H9 (cell line): ENCODE measurements at regions not wholly inside any gene's neighbourhood (a gene's known extent, or its start where the extent isn't known, plus 50 kb on each side); places are given as distances from the start of the nearest gene placed in this dataset.

Experiments used
- DNase-seq: peaks from one replicate; pipeline ENCODE4 v3.0.0-alpha.2; 2017
- H2AFZ ChIP-seq: one replicate; pipeline ENCODE4 v1.6.1; 2013; ENCODE audit warnings: mild to moderate bottlenecking, low read length, control low read depth, moderate library complexity
- H2AK5ac ChIP-seq: 2 replicates; pipeline ENCODE4 v1.6.1; 2013; ENCODE audit warnings: low read length, control low read depth, mixed read lengths; ENCODE audit not compliant: insufficient read length
- H2BK120ac ChIP-seq: one replicate; pipeline ENCODE4 v1.6.1; 2013; ENCODE audit warnings: low read depth, mild to moderate bottlenecking, low read length, control low read depth, inconsistent platforms; ENCODE audit not compliant: poor library complexity, severe bottlenecking
- H2BK12ac ChIP-seq: 2 replicates; pipeline ENCODE4 v1.6.1; 2013; ENCODE audit warnings: low read length, control low read depth, mixed read lengths, low read depth; ENCODE audit not compliant: insufficient read length
- H2BK15ac ChIP-seq: 2 replicates; pipeline ENCODE4 v1.6.1; 2013; ENCODE audit warnings: low read depth, low read length, control low read depth
- H2BK20ac ChIP-seq: one replicate; pipeline ENCODE4 v1.6.1; 2013; ENCODE audit warnings: low read depth, mild to moderate bottlenecking, low read length, control low read depth, inconsistent platforms; ENCODE audit not compliant: poor library complexity, severe bottlenecking
- H2BK5ac ChIP-seq: 2 replicates; pipeline ENCODE4 v1.6.1; 2013; ENCODE audit warnings: low read length, control low read depth, mixed read lengths; ENCODE audit not compliant: insufficient read length
- H3K14ac ChIP-seq: 2 replicates; pipeline ENCODE4 v1.6.1; 2013; ENCODE audit warnings: low read length, control low read depth; ENCODE audit not compliant: insufficient read depth
- H3K18ac ChIP-seq: 2 replicates; pipeline ENCODE4 v1.6.1; 2013; ENCODE audit warnings: low read depth, mild to moderate bottlenecking, mixed read lengths, low read length, control low read depth; ENCODE audit not compliant: insufficient read length
- H3K23ac ChIP-seq: 2 replicates; pipeline ENCODE4 v1.6.1; 2013; ENCODE audit warnings: low read length, control low read depth, mixed read lengths, low read depth; ENCODE audit not compliant: insufficient read length
- H3K23me2 ChIP-seq: 2 replicates; pipeline ENCODE4 v1.6.1; 2013; ENCODE audit warnings: low read depth, mild to moderate bottlenecking, mixed read lengths, low read length, control low read depth; ENCODE audit not compliant: insufficient read length, poor library complexity, severe bottlenecking
- H3K27ac ChIP-seq: 2 replicates; pipeline ENCODE4 v1.5.1; 2013; ENCODE audit warnings: low read length, control low read depth, mixed read lengths, low read depth; ENCODE audit not compliant: insufficient read length
- H3K27me3 ChIP-seq: 2 replicates; pipeline ENCODE4 v1.6.1; 2013; ENCODE audit warnings: low read length, control low read depth, inconsistent platforms; ENCODE audit not compliant: insufficient read depth
- H3K4ac ChIP-seq: 2 replicates; pipeline ENCODE4 v1.6.1; 2013; ENCODE audit warnings: low read depth, mild to moderate bottlenecking, control low read depth, inconsistent platforms, low read length, moderate library complexity
- H3K4me1 ChIP-seq: 2 replicates; pipeline ENCODE4 v1.6.1; 2013; ENCODE audit warnings: low read length, control low read depth, inconsistent platforms; ENCODE audit not compliant: insufficient read depth
- H3K4me2 ChIP-seq: 2 replicates; pipeline ENCODE4 v1.6.1; 2013; ENCODE audit warnings: low read length, control low read depth, mixed read lengths; ENCODE audit not compliant: insufficient read length, insufficient read depth
- H3K56ac ChIP-seq: 2 replicates; pipeline ENCODE4 v1.6.1; 2013; ENCODE audit warnings: low read depth, mild to moderate bottlenecking, mixed read lengths, low read length, control low read depth; ENCODE audit not compliant: insufficient read length
- H3K79me1 ChIP-seq: 2 replicates; pipeline ENCODE4 v1.6.1; 2013; ENCODE audit warnings: low read depth, mild to moderate bottlenecking, moderate library complexity, low read length, control low read depth, inconsistent platforms; ENCODE audit not compliant: insufficient read depth, poor library complexity, severe bottlenecking
- H3K79me2 ChIP-seq: 2 replicates; pipeline ENCODE4 v1.6.1; 2013; ENCODE audit warnings: low read length, control low read depth, inconsistent platforms; ENCODE audit not compliant: insufficient read depth
- H3K9ac ChIP-seq: 2 replicates; pipeline ENCODE4 v1.6.1; 2013; ENCODE audit warnings: low read length, control low read depth, mixed read lengths; ENCODE audit not compliant: insufficient read length; ENCODE audit errors: extremely low read depth
- H3K9me3 ChIP-seq: one replicate; pipeline ENCODE4 v1.6.1; 2013; ENCODE audit warnings: low read depth, low read length, inconsistent platforms; ENCODE audit not compliant: control insufficient read depth
- H3T11ph ChIP-seq: one replicate; pipeline ENCODE4 v1.6.1; 2013; ENCODE audit warnings: mild to moderate bottlenecking, low read length, control low read depth, inconsistent platforms
- H4K20me1 ChIP-seq: one replicate; pipeline ENCODE4 v1.6.1; 2013; ENCODE audit not compliant: control insufficient read depth, insufficient read length, insufficient read depth
- H4K5ac ChIP-seq: 2 replicates; pipeline ENCODE4 v1.6.1; 2013; ENCODE audit warnings: low read depth, mild to moderate bottlenecking, mixed read lengths, low read length, control low read depth; ENCODE audit not compliant: insufficient read length
- H4K8ac ChIP-seq: replicated peaks from 2 replicates; pipeline ENCODE4 v1.6.1; 2013; ENCODE audit warnings: low read length, control low read depth, mixed read lengths, low read depth; ENCODE audit not compliant: insufficient read length
- H4K91ac ChIP-seq: 2 replicates; pipeline ENCODE4 v1.6.1; 2013; ENCODE audit warnings: low read depth, mild to moderate bottlenecking, moderate library complexity, mixed read lengths, low read length, control low read depth; ENCODE audit not compliant: insufficient read length
- H3K27ac Mint-ChIP-seq, 3 experiments: 2 replicates in 2 of 3; 3 replicates in 1 of 3; pipeline ENCODE4 v1.8.0; 2020 to 2021; ENCODE audit warnings: mixed read lengths in 3 of 3, mild to moderate bottlenecking in 1 of 3, moderate library complexity in 1 of 3
- H3K27me3 Mint-ChIP-seq: 2 replicates; pipeline ENCODE4 v1.8.0; 2021; ENCODE audit warnings: low read depth, mild to moderate bottlenecking, moderate library complexity, mixed read lengths
- H3K36me3 Mint-ChIP-seq, 3 experiments: 2 replicates in 2 of 3; 3 replicates in 1 of 3; pipeline ENCODE4 v1.8.0; 2020 to 2021; ENCODE audit warnings: low read depth in 3 of 3, mixed read lengths in 3 of 3; ENCODE audit not compliant: insufficient read depth in 1 of 3
- H3K4me1 Mint-ChIP-seq, 2 experiments: 2 replicates each; pipeline ENCODE4 v1.8.0; 2020; ENCODE audit warnings: mixed read lengths in 2 of 2
- H3K4me3 Mint-ChIP-seq, 2 experiments: 2 replicates in 1 of 2; 3 replicates in 1 of 2; pipeline ENCODE4 v1.8.0; 2020 to 2021; ENCODE audit warnings: mild to moderate bottlenecking in 2 of 2, mixed read lengths in 2 of 2, moderate library complexity in 1 of 2
- H3K9me3 Mint-ChIP-seq, 2 experiments: 2 replicates in 1 of 2; 3 replicates in 1 of 2; pipeline ENCODE4 v1.8.0; 2020; ENCODE audit warnings: mild to moderate bottlenecking in 2 of 2, mixed read lengths in 2 of 2, moderate library complexity in 1 of 2
- TF ChIP-seq, protein P1 (sequence below): fragments of 200-600 bp; sonication (generic); conservative IDR thresholded peaks from 3 replicates; pipeline ENCODE4 v1.8.0; 2021; ENCODE audit warnings: antibody characterized with exemption, mild to moderate bottlenecking

DNA sequence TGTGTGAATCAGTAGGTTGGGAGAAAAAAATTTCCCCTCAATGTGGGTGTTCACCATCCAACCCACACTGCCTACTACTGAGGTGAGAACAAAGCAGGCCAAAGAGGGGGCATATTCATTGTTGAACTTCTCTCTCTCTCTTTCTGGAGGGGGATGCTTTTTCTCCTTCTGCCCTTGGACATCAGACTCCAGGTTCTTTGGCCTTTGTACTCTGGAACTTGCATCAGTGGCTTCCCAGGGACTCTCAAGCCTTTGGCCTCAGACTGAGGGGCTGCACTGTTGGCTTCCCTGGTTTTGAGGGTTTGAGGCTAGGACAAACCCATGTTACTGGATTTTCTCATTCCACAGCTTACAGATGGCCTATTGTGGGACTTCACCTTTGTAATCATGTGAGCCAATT lies 417.2 kb downstream of the ELAVL2 start:
- Histone ChIP-seq H4K91ac (no peak overlapping the region), H2BK120ac (no peak overlapping the region), H3K79me1 (no peaks in the 10 kb centered on the region), H4K20me1 (no peaks in the 10 kb centered on the region), H3K27ac (no peak overlapping the region), H2AK5ac (no peak overlapping the region), H3T11ph (no peak overlapping the region), H2BK20ac (no peak overlapping the region), H3K14ac (no peak overlapping the region), H3K4me1 (no peaks in the 10 kb centered on the region), H3K23me2 (no peaks in the 10 kb centered on the region), H3K4me2 (no peak overlapping the region), H2BK5ac (no peak overlapping the region), H3K56ac (no peak overlapping the region), H2AFZ (no peak overlapping the region), H4K5ac (no peak overlapping the region), H4K8ac (no peak overlapping the region), H3K27me3 (no peaks in the 10 kb centered on the region), H2BK12ac (no peak overlapping the region), H3K79me2 (no peaks in the 10 kb centered on the region), H3K9me3 (no peaks in the 10 kb centered on the region), H3K4ac (no peak overlapping the region), H3K18ac (no peak overlapping the region), H3K9ac (no peak overlapping the region), H3K23ac (no peak overlapping the region), H2BK15ac (no peak overlapping the region)
- H3K36me3 Mint-ChIP-seq: no peaks in the 10 kb centered on the region
- no peak for DNase-seq
- no peaks in the 10 kb centered on the region for H3K9me3 Mint-ChIP-seq
- H3K4me3 Mint-ChIP-seq: no peak overlapping the region
- no peak overlapping the region for H3K27ac Mint-ChIP-seq
- H3K4me1 Mint-ChIP-seq: no peaks in the 10 kb centered on the region
- no peaks in the 10 kb centered on the region for H3K27me3 Mint-ChIP-seq
- TF ChIP-seq, protein P1, sequence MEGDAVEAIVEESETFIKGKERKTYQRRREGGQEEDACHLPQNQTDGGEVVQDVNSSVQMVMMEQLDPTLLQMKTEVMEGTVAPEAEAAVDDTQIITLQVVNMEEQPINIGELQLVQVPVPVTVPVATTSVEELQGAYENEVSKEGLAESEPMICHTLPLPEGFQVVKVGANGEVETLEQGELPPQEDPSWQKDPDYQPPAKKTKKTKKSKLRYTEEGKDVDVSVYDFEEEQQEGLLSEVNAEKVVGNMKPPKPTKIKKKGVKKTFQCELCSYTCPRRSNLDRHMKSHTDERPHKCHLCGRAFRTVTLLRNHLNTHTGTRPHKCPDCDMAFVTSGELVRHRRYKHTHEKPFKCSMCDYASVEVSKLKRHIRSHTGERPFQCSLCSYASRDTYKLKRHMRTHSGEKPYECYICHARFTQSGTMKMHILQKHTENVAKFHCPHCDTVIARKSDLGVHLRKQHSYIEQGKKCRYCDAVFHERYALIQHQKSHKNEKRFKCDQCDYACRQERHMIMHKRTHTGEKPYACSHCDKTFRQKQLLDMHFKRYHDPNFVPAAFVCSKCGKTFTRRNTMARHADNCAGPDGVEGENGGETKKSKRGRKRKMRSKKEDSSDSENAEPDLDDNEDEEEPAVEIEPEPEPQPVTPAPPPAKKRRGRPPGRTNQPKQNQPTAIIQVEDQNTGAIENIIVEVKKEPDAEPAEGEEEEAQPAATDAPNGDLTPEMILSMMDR: no peak
